Panc1 (cell line): ENCODE measurements at regions not wholly inside any gene's neighbourhood (a gene's known extent, or its start where the extent isn't known, plus 50 kb on each side); places are given as distances from the start of the nearest gene placed in this dataset.

Experiments
- ATAC-seq: fragments of 200-7000 bp; cut with Tn5 transposase; 2 replicates; pipeline ENCODE4 v1.9.1; 2020; ENCODE audit warnings: mild to moderate bottlenecking, moderate library complexity
- BruUV-seq: library from RNA; stranded (reverse); fragments of 400-500 nt; replicated peaks from 2 replicates; lab custom pipeline; 2021; lab: Mats Ljungman, UMichigan
- CTCF ChIA-PET: fragments of 300-600 bp; sonication (Branson Sonifier 250); formaldehyde crosslinking; loops from one replicate; lab custom pipeline; 2022; ENCODE audit warnings: antibody characterized with exemption; lab: Charles Lee
- POLR2A ChIA-PET: fragments of 300-600 bp; sonication (Branson Sonifier 250); formaldehyde crosslinking; loops from one replicate; lab custom pipeline; 2022; ENCODE audit warnings: antibody characterized with exemption; lab: Charles Lee
- DNase-seq: peaks from one replicate; pipeline ENCODE4 v3.0.0-alpha.2; 2010; ENCODE audit warnings: low read depth, low spot score
- H3K27ac ChIP-seq: 2 replicates; pipeline ENCODE4 v1.5.1; 2011; ENCODE audit warnings: mild to moderate bottlenecking, low read length, inconsistent platforms
- H3K27me3 ChIP-seq: fragments of 200-500 bp; sonication (Bioruptor generic); 2 replicates; pipeline ENCODE4 v1.6.0; 2014; ENCODE audit warnings: low read length, inconsistent platforms; ENCODE audit not compliant: control insufficient read depth, insufficient read depth
- H3K36me3 ChIP-seq: fragments of 200-500 bp; sonication (Bioruptor generic); 2 replicates; pipeline ENCODE4 v1.5.1; 2014; ENCODE audit warnings: inconsistent platforms, mild to moderate bottlenecking, low read length, moderate library complexity; ENCODE audit not compliant: control insufficient read depth, insufficient read depth
- H3K4me1 ChIP-seq: 2 replicates; pipeline ENCODE4 v1.5.1; 2011; ENCODE audit warnings: inconsistent platforms, mild to moderate bottlenecking, low read length, moderate library complexity; ENCODE audit not compliant: control insufficient read depth, insufficient read depth
- H3K4me3 ChIP-seq, 2 experiments: 2 replicates each; pipeline ENCODE4 v1.5.1; 2011 to 2012; ENCODE audit warnings: low read depth in 2 of 2, low read length in 2 of 2, mild to moderate bottlenecking in 2 of 2, inconsistent platforms in 1 of 2, moderate library complexity in 1 of 2
- H3K9me3 ChIP-seq: fragments of 200-500 bp; sonication (Bioruptor generic); 2 replicates; pipeline ENCODE4 v1.5.1; 2014; ENCODE audit warnings: low read depth, mild to moderate bottlenecking, inconsistent platforms, low read length, moderate library complexity; ENCODE audit not compliant: control insufficient read depth, insufficient read depth
- POLR2AphosphoS5 ChIP-seq: IDR thresholded peaks from 2 replicates; pipeline ENCODE4 v1.6.1; 2012; ENCODE audit warnings: mild to moderate bottlenecking, low read depth, low read length, moderate library complexity
- SIN3A ChIP-seq: IDR thresholded peaks from 2 replicates; pipeline ENCODE4 v1.6.1; 2012; ENCODE audit warnings: low read depth, mild to moderate bottlenecking, low read length, moderate library complexity, borderline replicate concordance; ENCODE audit not compliant: insufficient read depth
- TCF7L2 ChIP-seq: IDR thresholded peaks from 2 replicates; pipeline ENCODE4 v1.6.1; 2011; ENCODE audit warnings: mild to moderate bottlenecking, low read depth, low read length, inconsistent platforms
- in situ Hi-C: cut with HindIII; loops from 2 replicates; pipeline ENCODE4 v1.10.0; 2016; ENCODE audit warnings: low sequenced_read_pairs, low pct_unique_long_range_greater_than_20kb
- intact Hi-C: fragments of 100-400 bp; cut with micrococcal nuclease; formaldehyde crosslinking; loops from one replicate; pipeline ENCODE4 v1.10.0; 2022; ENCODE audit not compliant: unreplicated experiment
- TF ChIP-seq, protein P1 (sequence below), 2 experiments: IDR thresholded peaks; 2 replicates each; pipeline ENCODE4 v1.6.1; 2011 to 2012; ENCODE audit warnings: low read depth in 2 of 2, control low read depth in 1 of 2, low read length in 1 of 2, mild to moderate bottlenecking in 1 of 2, moderate library complexity in 1 of 2; ENCODE audit not compliant: insufficient read depth in 1 of 2
- TF ChIP-seq, protein P2 (sequence below): fragments of 450-650 bp; IDR thresholded peaks from 2 replicates; pipeline ENCODE4 v1.5.1; 2017; ENCODE audit warnings: mild to moderate bottlenecking

DNA sequence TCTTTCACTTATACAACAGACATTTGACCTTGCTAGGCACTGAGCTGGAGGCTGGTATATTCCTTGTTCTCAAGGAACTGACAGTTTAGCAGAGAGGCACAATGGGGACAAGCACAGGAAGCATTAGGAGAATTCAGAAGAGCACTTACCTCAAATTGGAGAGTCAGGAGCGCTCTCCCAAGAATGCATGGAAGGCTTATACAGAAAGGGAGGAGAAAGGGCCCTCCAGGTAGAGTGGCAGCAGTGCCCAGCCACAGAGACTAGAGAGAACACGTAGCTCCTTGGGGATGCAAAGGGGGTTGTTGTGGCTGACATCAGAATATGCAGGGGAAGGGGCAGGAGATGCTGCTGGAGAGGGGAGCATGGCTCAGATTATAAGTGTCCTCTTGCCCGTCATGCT lies 78.2 kb upstream of the MKLN1 start:
- Histone ChIP-seq H3K9me3 (peaks cover 7% of the 10 kb centered on the region; the same call in 1 of the 2 replicates), H3K36me3 (no peaks in the 10 kb centered on the region), H3K27me3 (no peaks in the 10 kb centered on the region), H3K27ac (no peak overlapping the region), H3K4me1 (peaks cover 1% of the 10 kb centered on the region; the same call in 1 of the 2 replicates), H3K4me3 (no peak overlapping the region)
- ChIA-PET POLR2A (no interaction called here), CTCF (no interaction called here)
- TF ChIP-seq, protein P1, sequence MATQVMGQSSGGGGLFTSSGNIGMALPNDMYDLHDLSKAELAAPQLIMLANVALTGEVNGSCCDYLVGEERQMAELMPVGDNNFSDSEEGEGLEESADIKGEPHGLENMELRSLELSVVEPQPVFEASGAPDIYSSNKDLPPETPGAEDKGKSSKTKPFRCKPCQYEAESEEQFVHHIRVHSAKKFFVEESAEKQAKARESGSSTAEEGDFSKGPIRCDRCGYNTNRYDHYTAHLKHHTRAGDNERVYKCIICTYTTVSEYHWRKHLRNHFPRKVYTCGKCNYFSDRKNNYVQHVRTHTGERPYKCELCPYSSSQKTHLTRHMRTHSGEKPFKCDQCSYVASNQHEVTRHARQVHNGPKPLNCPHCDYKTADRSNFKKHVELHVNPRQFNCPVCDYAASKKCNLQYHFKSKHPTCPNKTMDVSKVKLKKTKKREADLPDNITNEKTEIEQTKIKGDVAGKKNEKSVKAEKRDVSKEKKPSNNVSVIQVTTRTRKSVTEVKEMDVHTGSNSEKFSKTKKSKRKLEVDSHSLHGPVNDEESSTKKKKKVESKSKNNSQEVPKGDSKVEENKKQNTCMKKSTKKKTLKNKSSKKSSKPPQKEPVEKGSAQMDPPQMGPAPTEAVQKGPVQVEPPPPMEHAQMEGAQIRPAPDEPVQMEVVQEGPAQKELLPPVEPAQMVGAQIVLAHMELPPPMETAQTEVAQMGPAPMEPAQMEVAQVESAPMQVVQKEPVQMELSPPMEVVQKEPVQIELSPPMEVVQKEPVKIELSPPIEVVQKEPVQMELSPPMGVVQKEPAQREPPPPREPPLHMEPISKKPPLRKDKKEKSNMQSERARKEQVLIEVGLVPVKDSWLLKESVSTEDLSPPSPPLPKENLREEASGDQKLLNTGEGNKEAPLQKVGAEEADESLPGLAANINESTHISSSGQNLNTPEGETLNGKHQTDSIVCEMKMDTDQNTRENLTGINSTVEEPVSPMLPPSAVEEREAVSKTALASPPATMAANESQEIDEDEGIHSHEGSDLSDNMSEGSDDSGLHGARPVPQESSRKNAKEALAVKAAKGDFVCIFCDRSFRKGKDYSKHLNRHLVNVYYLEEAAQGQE (IDR thresholded peaks at IDR 0.05; ENCODE audit: insufficient read depth in 1 of 2, low read depth in 2 of 2, low read length in 1 of 2), result no peak
- TF ChIP-seq POLR2AphosphoS5 (no peak), TCF7L2 (no peak), SIN3A (no peak)
- TF ChIP-seq, protein P2, sequence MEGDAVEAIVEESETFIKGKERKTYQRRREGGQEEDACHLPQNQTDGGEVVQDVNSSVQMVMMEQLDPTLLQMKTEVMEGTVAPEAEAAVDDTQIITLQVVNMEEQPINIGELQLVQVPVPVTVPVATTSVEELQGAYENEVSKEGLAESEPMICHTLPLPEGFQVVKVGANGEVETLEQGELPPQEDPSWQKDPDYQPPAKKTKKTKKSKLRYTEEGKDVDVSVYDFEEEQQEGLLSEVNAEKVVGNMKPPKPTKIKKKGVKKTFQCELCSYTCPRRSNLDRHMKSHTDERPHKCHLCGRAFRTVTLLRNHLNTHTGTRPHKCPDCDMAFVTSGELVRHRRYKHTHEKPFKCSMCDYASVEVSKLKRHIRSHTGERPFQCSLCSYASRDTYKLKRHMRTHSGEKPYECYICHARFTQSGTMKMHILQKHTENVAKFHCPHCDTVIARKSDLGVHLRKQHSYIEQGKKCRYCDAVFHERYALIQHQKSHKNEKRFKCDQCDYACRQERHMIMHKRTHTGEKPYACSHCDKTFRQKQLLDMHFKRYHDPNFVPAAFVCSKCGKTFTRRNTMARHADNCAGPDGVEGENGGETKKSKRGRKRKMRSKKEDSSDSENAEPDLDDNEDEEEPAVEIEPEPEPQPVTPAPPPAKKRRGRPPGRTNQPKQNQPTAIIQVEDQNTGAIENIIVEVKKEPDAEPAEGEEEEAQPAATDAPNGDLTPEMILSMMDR, result no peak
- no peak for ATAC-seq
- in situ Hi-C loops (no loop called here), intact Hi-C loops (no loop called here)
- DNase-seq, result no peak
- BruUV-seq, result no TSS peak

DNA sequence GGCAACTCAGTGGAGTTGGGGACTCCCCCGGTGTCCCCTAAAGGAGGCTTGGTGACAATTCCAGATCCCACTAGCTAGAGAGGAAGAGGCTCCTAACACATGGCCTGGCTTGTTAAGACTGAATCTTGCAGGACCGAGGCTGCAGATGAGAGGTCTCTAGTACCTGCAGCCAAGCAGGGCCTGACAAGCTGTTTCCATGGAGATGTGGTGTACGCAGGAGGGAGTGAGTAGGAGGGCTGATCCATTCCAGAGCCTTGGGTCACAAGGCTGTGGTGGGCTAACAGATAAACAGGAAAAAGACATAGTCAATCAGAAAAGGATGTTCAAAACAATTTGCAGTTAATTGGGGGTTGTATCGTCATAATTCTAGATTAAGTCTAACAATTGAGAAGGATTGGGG lies 77.3 kb upstream of the MKLN1 start:
- intact Hi-C loops, result no loop called here
- H3K36me3 ChIP-seq, result no peaks in the 10 kb centered on the region
- ChIA-PET POLR2A (no interaction called here), CTCF (interaction anchor here (0.6 kb wide), 1 partner anchor 23 kb away, joined by 4 read pairs; no protein-coding TSS in a partner anchor)
- TF ChIP-seq, protein P1 (IDR thresholded peaks at IDR 0.05; ENCODE audit: insufficient read depth in 1 of 2, low read depth in 2 of 2, low read length in 1 of 2), result no peak
- TF ChIP-seq POLR2AphosphoS5, result no peak
- TF ChIP-seq SIN3A, result no peak
- TF ChIP-seq, protein P2, result no peak
- no peak for TF ChIP-seq TCF7L2
- ATAC-seq (no peak), DNase-seq (no peak)
- H3K27ac ChIP-seq, result no peak overlapping the region
- H3K9me3 ChIP-seq, result peaks cover 14% of the 10 kb centered on the region; the same call in 1 of the 2 replicates
- no TSS peak for BruUV-seq
- H3K27me3 ChIP-seq, result no peaks in the 10 kb centered on the region
- H3K4me1 ChIP-seq, result no peaks in the 10 kb centered on the region
- no peak overlapping the region for H3K4me3 ChIP-seq
- in situ Hi-C loops, result no loop called here
